Hepatocyte (in vitro differentiated cells): ENCODE measurements at regions not wholly inside any gene's neighbourhood (a gene's known extent, or its start where the extent isn't known, plus 50 kb on each side); places are given as distances from the start of the nearest gene placed in this dataset.

ENCODE experiments used
- CTCF ChIP-seq: fragments of 200-600 bp; sonication (generic); IDR thresholded peaks from 2 replicates; pipeline ENCODE4 v1.5.1; 2016; ENCODE audit warnings: antibody characterized with exemption, mild to moderate bottlenecking; ENCODE audit not compliant: poor library complexity
- EZH2 ChIP-seq: fragments of 200-600 bp; sonication (generic); IDR thresholded peaks from 2 replicates; pipeline ENCODE4 v1.6.1; 2016; ENCODE audit warnings: antibody characterized with exemption, mild to moderate bottlenecking, borderline replicate concordance
- EZH2phosphoT487 ChIP-seq: fragments of 200-600 bp; sonication (generic); IDR thresholded peaks from one replicate; pipeline ENCODE4 v1.6.1; 2018; ENCODE audit warnings: antibody characterized with exemption, mild to moderate bottlenecking, low read depth, moderate library complexity; ENCODE audit not compliant: unreplicated experiment, severe bottlenecking

- no peak for TF ChIP-seq CTCF
- TF ChIP-seq EZH2phosphoT487, result no peak
- no peak for TF ChIP-seq EZH2
These were observed 677.3 kb downstream of the PRELID2 start for GRCh38 chr5:145157841-145158240.
